ENCODE measurements at regions not wholly inside any gene's neighbourhood (a gene's known extent, or its start where the extent isn't known, plus 50 kb on each side); places are given as distances from the start of the nearest gene placed in this dataset.

- TF ChIP-seq CTCF (IDR thresholded peaks at IDR 0.05) (no peak), POLR2A (IDR thresholded peaks at IDR 0.05) (no peak)
Measured at GRCh38 chr18:38487521-38487920, 921.9 kb upstream of the CELF4 start.

All from Peyer's patch (tissue), 4 donors.